ENCODE measurements at regions not wholly inside any gene's neighbourhood (a gene's known extent, or its start where the extent isn't known, plus 50 kb on each side); places are given as distances from the start of the nearest gene placed in this dataset.

GRCh38 chr6:104527761-104528415, 331.8 kb downstream of the HACE1 start:
- H3K27ac ChIP-seq: no peak overlapping the region
- H3K27me3 ChIP-seq: peaks cover under 1% of the 10 kb centered on the region
- H3K4me1 ChIP-seq: peaks cover 0 to 26% (median 10%) of the 10 kb centered on the region in 4 donors
- H3K36me3 ChIP-seq: no peaks in the 10 kb centered on the region
- TF ChIP-seq CTCF (IDR thresholded peaks at IDR 0.05): peak; percentile 14 to 44 (median 35)
- TF ChIP-seq POLR2AphosphoS5 (IDR thresholded peaks at IDR 0.05): no peak
- in situ Hi-C loops (cut with MboI; ENCODE audit: low pct_ligation_motif_present in 1 of 4, low pct_unique_long_range_greater_than_20kb in 1 of 4, low sequenced_read_pairs in 3 of 4) (loop anchor here in 2 of 4 donors (25.0 kb wide), 1 partner anchor 234 kb away; no protein-coding TSS in a partner anchor), intact Hi-C loops (cut with DNase I; ENCODE audit: low total_unique reads) (no loop called here)
- no peak overlapping the region for H3K4me3 ChIP-seq
- no peaks in the 10 kb centered on the region for H3K9me3 ChIP-seq
- peak; percentile 45 for DNase-seq
- 49 to 58% methylated on average over 5 to 10 of the region's 10 CpGs for WGBS, 2 donors (ENCODE audit: low coverage in 1 of 2)

GRCh38 chr6:104527311-104527710, 332.4 kb downstream of the HACE1 start:
- Histone ChIP-seq H3K27me3 (peaks cover 5% of the 10 kb centered on the region), H3K4me1 (peaks cover 0 to 25% (median 10%) of the 10 kb centered on the region in 4 donors), H3K36me3 (no peaks in the 10 kb centered on the region), H3K4me3 (no peak overlapping the region), H3K9me3 (no peaks in the 10 kb centered on the region), H3K27ac (no peak overlapping the region)
- in situ Hi-C loops (cut with MboI; ENCODE audit: low pct_ligation_motif_present in 1 of 4, low pct_unique_long_range_greater_than_20kb in 1 of 4, low sequenced_read_pairs in 3 of 4): loop anchor here in 2 of 4 donors (25.0 kb wide), 1 partner anchor 235 kb away; no protein-coding TSS in a partner anchor
- no peak for TF ChIP-seq CTCF (IDR thresholded peaks at IDR 0.05)
- no peak for TF ChIP-seq POLR2AphosphoS5 (IDR thresholded peaks at IDR 0.05)
- no peak for TF ChIP-seq EP300 (IDR thresholded peaks at IDR 0.05; ENCODE audit: low read depth)
- no peak for TF ChIP-seq POLR2A (IDR thresholded peaks at IDR 0.05)
- WGBS, 2 donors (ENCODE audit: low coverage in 1 of 2): 60 to 67% methylated on average over 4 to 7 of the region's 7 CpGs
- intact Hi-C loops (cut with DNase I; ENCODE audit: low total_unique reads): no loop called here
- DNase-seq: no peak

GRCh38 chr6:104526376-104526775, 333.3 kb downstream of the HACE1 start:
- H3K27ac ChIP-seq: no peak overlapping the region
- WGBS, 2 donors (ENCODE audit: low coverage in 1 of 2): 31 to 38% methylated on average over 5 to 6 of the region's 6 CpGs
- no peak for DNase-seq
- H3K9me3 ChIP-seq: no peaks in the 10 kb centered on the region
- no peaks in the 10 kb centered on the region for H3K36me3 ChIP-seq
- intact Hi-C loops (cut with DNase I; ENCODE audit: low total_unique reads): no loop called here
- in situ Hi-C loops (cut with MboI; ENCODE audit: low pct_ligation_motif_present in 1 of 4, low pct_unique_long_range_greater_than_20kb in 1 of 4, low sequenced_read_pairs in 3 of 4): loop anchor here in 2 of 4 donors (25.0 kb wide), 1 partner anchor 236 kb away; no protein-coding TSS in a partner anchor
- peaks cover 0 to 19% (median 7%) of the 10 kb centered on the region in 4 donors for H3K4me1 ChIP-seq
- H3K27me3 ChIP-seq: peaks cover 6% of the 10 kb centered on the region
- no peak overlapping the region for H3K4me3 ChIP-seq
- no peak for TF ChIP-seq EP300 (IDR thresholded peaks at IDR 0.05; ENCODE audit: low read depth)
- TF ChIP-seq POLR2AphosphoS5 (IDR thresholded peaks at IDR 0.05): no peak
- TF ChIP-seq CTCF (IDR thresholded peaks at IDR 0.05): no peak
- TF ChIP-seq POLR2A (IDR thresholded peaks at IDR 0.05): no peak

GRCh38 chr6:104525677-104526322, 333.9 kb downstream of the HACE1 start:
- in situ Hi-C loops (cut with MboI; ENCODE audit: low pct_ligation_motif_present in 1 of 4, low pct_unique_long_range_greater_than_20kb in 1 of 4, low sequenced_read_pairs in 3 of 4) (loop anchor here in 2 of 4 donors (25.0 kb wide), 1 partner anchor 237 kb away; no protein-coding TSS in a partner anchor), intact Hi-C loops (cut with DNase I; ENCODE audit: low total_unique reads) (no loop called here)
- Histone ChIP-seq H3K4me1 (peaks cover 0 to 19% (median 7%) of the 10 kb centered on the region in 4 donors), H3K4me3 (peak overlapping the region in 1 of 4 donors; percentile 2), H3K27me3 (peaks cover 9% of the 10 kb centered on the region), H3K27ac (no peak overlapping the region), H3K9me3 (no peaks in the 10 kb centered on the region), H3K36me3 (no peaks in the 10 kb centered on the region)
- 14 to 15% methylated on average over 10 to 15 of the region's 15 CpGs for WGBS, 2 donors (ENCODE audit: low coverage in 1 of 2)
- TF ChIP-seq POLR2A (IDR thresholded peaks at IDR 0.05) (no peak), POLR2AphosphoS5 (IDR thresholded peaks at IDR 0.05) (no peak), EP300 (IDR thresholded peaks at IDR 0.05; ENCODE audit: low read depth) (no peak), CTCF (IDR thresholded peaks at IDR 0.05) (peak; percentile 82 to 95 (median 91))
- peak; percentile 66 for DNase-seq
